GM18861 (cell line): ENCODE measurements at regions not wholly inside any gene's neighbourhood (a gene's known extent, or its start where the extent isn't known, plus 50 kb on each side); places are given as distances from the start of the nearest gene placed in this dataset.
"Not testable (repeated sequence)": the region's sequence is repeated elsewhere in the genome, so short reads cannot be mapped to it uniquely, and the experiment has no call there.

ENCODE experiments used
- ATAC-seq: cut with Tn5 transposase; IDR thresholded peaks from one replicate; pipeline ENCODE4 v1.9.1; 2021; ENCODE audit not compliant: unreplicated experiment

- ATAC-seq: no peak
Measured at GRCh38 chr10:84698989-84699388, 370.6 kb downstream of the CCSER2 start.

- ATAC-seq: no peak
Measured at GRCh38 chr10:84700668-84701369, 372.4 kb downstream of the CCSER2 start.

GRCh38 chr10:84701370-84701720, 373.0 kb downstream of the CCSER2 start:
- ATAC-seq: no peak

GRCh38 chr10:84704101-84704500, 375.7 kb downstream of the CCSER2 start:
- no peak for ATAC-seq

GRCh38 chr10:84706431-84706830, 378.0 kb downstream of the CCSER2 start:
- ATAC-seq: no peak

- ATAC-seq: no peak
Measured at GRCh38 chr10:84706875-84707274, 378.5 kb downstream of the CCSER2 start.

GRCh38 chr10:84715911-84716310, 387.5 kb downstream of the CCSER2 start:
- ATAC-seq: peak; percentile 56

GRCh38 chr10:84718877-84719616, 390.7 kb downstream of the CCSER2 start:
- no peak for ATAC-seq

- no peak for ATAC-seq
Measured at GRCh38 chr10:84719687-84720086, 391.3 kb downstream of the CCSER2 start.

- ATAC-seq: no peak
Measured at GRCh38 chr10:84727398-84727797, 399.0 kb downstream of the CCSER2 start.

GRCh38 chr10:84739126-84739525, 410.7 kb downstream of the CCSER2 start:
- ATAC-seq: not testable (repeated sequence)

GRCh38 chr10:84739641-84740040, 411.3 kb downstream of the CCSER2 start:
- ATAC-seq: no peak

- no peak for ATAC-seq
Measured at GRCh38 chr10:84743483-84743882, 415.1 kb downstream of the CCSER2 start.

GRCh38 chr10:84755311-84755710, 426.9 kb downstream of the CCSER2 start:
- no peak for ATAC-seq

GRCh38 chr10:84756653-84757052, 428.3 kb downstream of the CCSER2 start:
- not testable (repeated sequence) for ATAC-seq

- not testable (repeated sequence) for ATAC-seq
Measured at GRCh38 chr10:84761994-84762614, 433.7 kb downstream of the CCSER2 start.

GRCh38 chr10:84762754-84763394, 434.5 kb downstream of the CCSER2 start:
- ATAC-seq: no peak

GRCh38 chr10:84763965-84764364, 435.6 kb downstream of the CCSER2 start:
- no peak for ATAC-seq

GRCh38 chr10:84765086-84765485, 436.7 kb downstream of the CCSER2 start:
- no peak for ATAC-seq

- ATAC-seq: no peak
Measured at GRCh38 chr10:84765656-84766055, 437.3 kb downstream of the CCSER2 start.

- ATAC-seq: no peak
Measured at GRCh38 chr10:84766923-84767322, 438.5 kb downstream of the CCSER2 start.

- ATAC-seq: no peak
Measured at GRCh38 chr10:84768132-84768531, 439.7 kb downstream of the CCSER2 start.
